ENCODE measurements at regions not wholly inside any gene's neighbourhood (a gene's known extent, or its start where the extent isn't known, plus 50 kb on each side); places are given as distances from the start of the nearest gene placed in this dataset.

- H3K9ac ChIP-seq (ENCODE audit: control insufficient read depth, insufficient read depth, low read length): no peak overlapping the region
- no peak for DNase-seq (ENCODE audit: low read depth, low spot score)
- no peaks in the 10 kb centered on the region; a peak in 1 of 4 replicates for H3K27me3 ChIP-seq (replicated peaks in 1 of 2; ENCODE audit: control insufficient read depth in 2 of 2, insufficient read depth in 2 of 2, low read length in 1 of 2)
- no peaks in the 10 kb centered on the region for H3K79me2 ChIP-seq (ENCODE audit: control insufficient read depth, insufficient read depth, low read length)
- intact Hi-C loops (cut with micrococcal nuclease; ENCODE audit: unreplicated experiment) (no loop called here), in situ Hi-C loops (cut with MboI) (no loop called here)
- no peak overlapping the region for H3K27ac ChIP-seq (ENCODE audit: control insufficient read depth, insufficient read depth)
- no peak overlapping the region for H2AFZ ChIP-seq (ENCODE audit: control insufficient read depth, low read depth, low read length)
- no peaks in the 10 kb centered on the region for H3K36me3 ChIP-seq (ENCODE audit: control insufficient read depth in 2 of 2, insufficient read depth in 2 of 2, low read length in 1 of 2)
- RAD21 ChIA-PET (ENCODE audit: unreplicated experiment): interaction anchor here (1.4 kb wide), 1 partner anchor 16 kb away, joined by 3 read pairs; no protein-coding TSS in a partner anchor
- peak; percentile 66 for ATAC-seq
- H3K4me2 ChIP-seq (ENCODE audit: control insufficient read depth, insufficient read depth): no peak overlapping the region
- H3K9me3 ChIP-seq (replicated peaks; ENCODE audit: control insufficient read depth, insufficient read depth, low read length): no peaks in the 10 kb centered on the region
- no peaks in the 10 kb centered on the region for H4K20me1 ChIP-seq (ENCODE audit: control insufficient read depth, insufficient read depth)
- POLR2A ChIA-PET: no interaction called here
- 0% methylated on average over 2 of the region's 2 CpGs for WGBS (ENCODE audit: insufficient coverage, insufficient replicate concordance, low lambda C conversion rate, missing lambda C conversion rate)
- no TSS peak for BruUV-seq (replicated peaks)
- no peak overlapping the region for H3K4me3 ChIP-seq
- CTCF ChIA-PET: interaction anchor here (0.6 kb wide), 1 partner anchor 739 kb away, joined by 3 read pairs; no protein-coding TSS in a partner anchor
- FAIRE-seq: no peak
- TF ChIP-seq ZZZ3 (IDR thresholded peaks at IDR 0.05; ENCODE audit: control insufficient read depth, insufficient read length, low read depth) (no peak), MEF2B (IDR thresholded peaks at IDR 0.05; ENCODE audit: partially characterized antibody, poor library complexity, severe bottlenecking) (no peak), RB1 (IDR thresholded peaks at IDR 0.05; ENCODE audit: borderline replicate concordance) (no peak), BMI1 (IDR thresholded peaks at IDR 0.05; ENCODE audit: borderline replicate concordance) (no peak), CBFB (IDR thresholded peaks at IDR 0.05; ENCODE audit: low read depth) (no peak), NFIC (IDR thresholded peaks at IDR 0.05; ENCODE audit: low read depth, low read length) (no peak), ZBTB4 (CRISPR knock-in tag; IDR thresholded peaks at IDR 0.05) (no peak), JUNB (IDR thresholded peaks at IDR 0.05) (no peak), ZNF592 (IDR thresholded peaks at IDR 0.05) (no peak), ZNF274 (IDR thresholded peaks at IDR 0.05; ENCODE audit: insufficient read depth, insufficient read length) (no peak), SREBF1 (IDR thresholded peaks at IDR 0.05; ENCODE audit: low read length) (no peak), SP1 (IDR thresholded peaks at IDR 0.05; ENCODE audit: low read depth, low read length) (no peak), SIX5 (IDR thresholded peaks at IDR 0.05; ENCODE audit: low read depth, low read length, severe bottlenecking) (no peak), HDAC6 (IDR thresholded peaks at IDR 0.05; ENCODE audit: unreplicated experiment) (no peak), TBL1XR1 (IDR thresholded peaks at IDR 0.05; ENCODE audit: low read depth, low read length) (no peak), EZH2 (IDR thresholded peaks at IDR 0.05; ENCODE audit: borderline replicate concordance, control insufficient read depth, low read depth, low read length) (no peak), JUND (IDR thresholded peaks at IDR 0.05; ENCODE audit: low read depth, low read length) (no peak), RCOR1 (conservative IDR thresholded peaks at IDR 0.05; ENCODE audit: low read depth, low read length) (no peak)
- no peaks in the 10 kb centered on the region for H3K4me1 ChIP-seq (ENCODE audit: control insufficient read depth, insufficient read depth, low read length)
- SMC1A ChIA-PET (ENCODE audit: uncharacterized antibody, unreplicated experiment): no interaction called here
These were observed 209.4 kb upstream of the SNX7 start for GRCh38 chr1:98452162-98452561.

Measured in GM12878 (cell line).